ENCODE measurements at regions not wholly inside any gene's neighbourhood (a gene's known extent, or its start where the extent isn't known, plus 50 kb on each side); places are given as distances from the start of the nearest gene placed in this dataset.

DNA sequence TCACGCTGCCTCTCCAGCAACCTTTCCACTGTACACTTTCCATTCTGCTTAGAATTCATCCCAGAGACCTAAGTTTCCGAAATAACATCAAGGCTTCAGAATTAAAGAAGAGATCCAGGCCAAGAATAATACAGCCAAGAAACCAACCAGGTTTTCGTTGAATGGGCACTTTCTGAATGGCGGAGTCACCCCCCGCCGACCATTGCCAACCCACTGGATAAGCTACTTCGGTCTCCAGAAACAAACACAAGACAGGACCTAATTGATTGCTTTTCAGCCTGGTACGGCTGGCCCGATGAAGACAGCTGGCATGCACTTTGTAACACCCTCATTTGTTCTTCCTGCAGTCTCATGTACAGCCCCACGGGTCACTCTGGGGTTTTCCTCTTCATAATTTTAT is 308.1 kb upstream of the ZFHX3 start:
- Histone ChIP-seq H3K27ac (ENCODE audit: extremely low read length, insufficient read depth, low read length) (no peak overlapping the region), H3K36me3 (replicated peaks in 1 of 2; ENCODE audit: control insufficient read depth in 1 of 2, insufficient read depth in 2 of 2, low read length in 2 of 2) (no peaks in the 10 kb centered on the region), H3K9me3 (ENCODE audit: low read length) (no peaks in the 10 kb centered on the region), H3K79me2 (ENCODE audit: insufficient read depth, low read length) (no peaks in the 10 kb centered on the region), H3K4me2 (ENCODE audit: low read depth, low read length) (no peak overlapping the region), H3K4me1 (ENCODE audit: insufficient read depth, low read length) (no peaks in the 10 kb centered on the region), H3K4me3 (replicated peaks in 1 of 3; ENCODE audit: insufficient read depth in 1 of 3, low read depth in 2 of 3, low read length in 3 of 3) (no peak overlapping the region), H4K20me1 (ENCODE audit: insufficient read depth, low read length) (no peaks in the 10 kb centered on the region), H3K9ac (ENCODE audit: insufficient read depth, low read depth, low read length) (no peak overlapping the region), H3K27me3 (ENCODE audit: control insufficient read depth in 1 of 2, insufficient read depth in 2 of 2, low read length in 2 of 2) (peaks cover 3 to 45% of the 10 kb centered on the region in 2 experiments; a peak in 4 of 5 replicates), H2AFZ (ENCODE audit: low read length) (no peak overlapping the region)
- BruUV-seq (replicated peaks), result no TSS peak
- TF ChIP-seq ZFP36 (IDR thresholded peaks at IDR 0.05; ENCODE audit: borderline replicate concordance, low read depth, low read length, partially characterized antibody), result no peak
- TF ChIP-seq, protein P1, sequence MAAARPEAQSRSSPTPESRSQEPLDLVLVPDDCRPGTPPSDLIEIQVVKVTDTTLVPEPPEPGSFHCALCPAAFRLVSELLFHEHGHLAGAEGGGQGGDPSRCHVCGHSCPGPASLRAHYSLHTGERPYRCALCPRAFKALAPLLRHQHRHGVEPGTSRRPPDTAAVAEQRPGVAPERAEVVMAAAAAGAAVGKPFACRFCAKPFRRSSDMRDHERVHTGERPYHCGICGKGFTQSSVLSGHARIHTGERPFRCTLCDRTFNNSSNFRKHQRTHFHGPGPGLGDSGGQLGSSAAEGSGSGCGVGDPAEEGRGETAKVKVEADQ (CRISPR knock-in tag; IDR thresholded peaks at IDR 0.05; ENCODE audit: borderline replicate concordance), result no peak
- TF ChIP-seq PCBP2 (optimal IDR thresholded peaks at IDR 0.05; ENCODE audit: low read depth, low read length, poor library complexity, severe bottlenecking), result no peak
- no peak for TF ChIP-seq CENPX (CRISPR knock-in tag; IDR thresholded peaks at IDR 0.05)
- no peak for TF ChIP-seq FOXK1 (CRISPR knock-in tag; IDR thresholded peaks at IDR 0.05; ENCODE audit: borderline replicate concordance, low read depth)
- TF ChIP-seq RCOR2 (CRISPR knock-in tag; IDR thresholded peaks at IDR 0.05), result no peak
- TF ChIP-seq FLYWCH1 (CRISPR knock-in tag; IDR thresholded peaks at IDR 0.05), result no peak
- in situ Hi-C loops (cut with HindIII; ENCODE audit: extremely low pct_ligation_motif_present, low pct_unique_long_range_greater_than_20kb) (no loop called here), intact Hi-C loops (cut with micrococcal nuclease; ENCODE audit: unreplicated experiment) (no loop called here)
- no peak for ATAC-seq
- ChIA-PET POLR2A (no interaction called here), CTCF (ENCODE audit: low intra/inter-chr PET ratio, low total read pairs) (no interaction called here)
- DNase-seq (ENCODE audit: low spot score), result no peak
- 42% methylated on average over 10 of the region's 10 CpGs for WGBS (ENCODE audit: low lambda C conversion rate)
- no peak for FAIRE-seq

DNA sequence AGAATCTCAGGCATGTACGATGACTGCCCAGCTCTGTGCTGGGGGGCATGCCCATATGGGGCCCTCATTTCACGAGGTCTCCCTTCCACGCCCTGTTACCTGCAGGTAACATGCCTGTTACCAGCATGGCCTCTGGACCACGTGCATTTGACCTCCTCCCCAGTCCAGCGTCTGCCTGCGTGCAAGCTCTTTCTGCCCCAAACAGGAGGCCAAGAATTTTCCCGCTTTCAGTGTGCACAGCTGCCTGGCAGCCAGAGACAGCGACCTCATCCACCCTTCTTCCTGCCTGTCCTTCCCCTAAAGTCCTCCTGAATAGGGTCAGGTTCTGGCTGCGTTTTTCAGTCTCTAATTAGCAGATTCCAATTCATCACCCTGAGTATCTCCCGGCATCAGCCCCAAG is 306.5 kb upstream of the ZFHX3 start:
- FAIRE-seq (no peak), ATAC-seq (no peak), DNase-seq (ENCODE audit: low spot score) (no peak)
- Histone ChIP-seq H2AFZ (ENCODE audit: low read length) (no peak overlapping the region), H4K20me1 (ENCODE audit: insufficient read depth, low read length) (no peaks in the 10 kb centered on the region), H3K9ac (ENCODE audit: insufficient read depth, low read depth, low read length) (no peak overlapping the region), H3K9me3 (ENCODE audit: low read length) (no peaks in the 10 kb centered on the region), H3K4me1 (ENCODE audit: insufficient read depth, low read length) (no peaks in the 10 kb centered on the region), H3K36me3 (replicated peaks in 1 of 2; ENCODE audit: control insufficient read depth in 1 of 2, insufficient read depth in 2 of 2, low read length in 2 of 2) (no peaks in the 10 kb centered on the region), H3K4me3 (replicated peaks in 1 of 3; ENCODE audit: insufficient read depth in 1 of 3, low read depth in 2 of 3, low read length in 3 of 3) (no peak overlapping the region), H3K4me2 (ENCODE audit: low read depth, low read length) (no peak overlapping the region), H3K27me3 (ENCODE audit: control insufficient read depth in 1 of 2, insufficient read depth in 2 of 2, low read length in 2 of 2) (peaks cover 3 to 41% of the 10 kb centered on the region in 2 experiments; a peak in 4 of 5 replicates), H3K79me2 (ENCODE audit: insufficient read depth, low read length) (no peaks in the 10 kb centered on the region), H3K27ac (ENCODE audit: extremely low read length, insufficient read depth, low read length) (no peak overlapping the region)
- ChIA-PET POLR2A (no interaction called here), CTCF (ENCODE audit: low intra/inter-chr PET ratio, low total read pairs) (no interaction called here)
- intact Hi-C loops (cut with micrococcal nuclease; ENCODE audit: unreplicated experiment) (no loop called here), in situ Hi-C loops (cut with HindIII; ENCODE audit: extremely low pct_ligation_motif_present, low pct_unique_long_range_greater_than_20kb) (no loop called here)
- under 1% methylated on average over 10 of the region's 10 CpGs for WGBS (ENCODE audit: low lambda C conversion rate)
- BruUV-seq (replicated peaks), result no TSS peak
- no peak for TF ChIP-seq KAT2B (IDR thresholded peaks at IDR 0.05; ENCODE audit: borderline replicate concordance, low read depth, low read length)
- TF ChIP-seq ZSCAN9 (CRISPR knock-in tag; IDR thresholded peaks at IDR 0.05; ENCODE audit: borderline replicate concordance), result no peak
- TF ChIP-seq, protein P2, sequence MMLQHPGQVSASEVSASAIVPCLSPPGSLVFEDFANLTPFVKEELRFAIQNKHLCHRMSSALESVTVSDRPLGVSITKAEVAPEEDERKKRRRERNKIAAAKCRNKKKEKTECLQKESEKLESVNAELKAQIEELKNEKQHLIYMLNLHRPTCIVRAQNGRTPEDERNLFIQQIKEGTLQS (CRISPR knock-in tag; IDR thresholded peaks at IDR 0.05), result no peak
- TF ChIP-seq NCOA2 (CRISPR knock-in tag; IDR thresholded peaks at IDR 0.05), result no peak
- TF ChIP-seq MYNN (CRISPR knock-in tag; IDR thresholded peaks at IDR 0.05; ENCODE audit: low read depth), result no peak
- TF ChIP-seq, protein P3, sequence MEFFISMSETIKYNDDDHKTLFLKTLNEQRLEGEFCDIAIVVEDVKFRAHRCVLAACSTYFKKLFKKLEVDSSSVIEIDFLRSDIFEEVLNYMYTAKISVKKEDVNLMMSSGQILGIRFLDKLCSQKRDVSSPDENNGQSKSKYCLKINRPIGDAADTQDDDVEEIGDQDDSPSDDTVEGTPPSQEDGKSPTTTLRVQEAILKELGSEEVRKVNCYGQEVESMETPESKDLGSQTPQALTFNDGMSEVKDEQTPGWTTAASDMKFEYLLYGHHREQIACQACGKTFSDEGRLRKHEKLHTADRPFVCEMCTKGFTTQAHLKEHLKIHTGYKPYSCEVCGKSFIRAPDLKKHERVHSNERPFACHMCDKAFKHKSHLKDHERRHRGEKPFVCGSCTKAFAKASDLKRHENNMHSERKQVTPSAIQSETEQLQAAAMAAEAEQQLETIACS (CRISPR knock-in tag; IDR thresholded peaks at IDR 0.05), result no peak
- TF ChIP-seq ZNF205 (CRISPR knock-in tag; IDR thresholded peaks at IDR 0.05), result no peak
- TF ChIP-seq ZNF550 (CRISPR knock-in tag; IDR thresholded peaks at IDR 0.05; ENCODE audit: borderline replicate concordance), result no peak

All from HepG2 (cell line).